KBM-7 (cell line): ENCODE measurements at regions not wholly inside any gene's neighbourhood (a gene's known extent, or its start where the extent isn't known, plus 50 kb on each side); places are given as distances from the start of the nearest gene placed in this dataset.

Source experiments
- DNase-seq: peaks from one replicate; pipeline ENCODE4 v3.0.0-alpha.2; 2015
- in situ Hi-C: fragments of 300-500 bp; cut with MboI; formaldehyde crosslinking; loops from 2 replicates; pipeline ENCODE4 v1.14.3; 2020; ENCODE audit warnings: low sequenced_read_pairs, low pct_unique_long_range_greater_than_20kb, mixed read lengths

DNA sequence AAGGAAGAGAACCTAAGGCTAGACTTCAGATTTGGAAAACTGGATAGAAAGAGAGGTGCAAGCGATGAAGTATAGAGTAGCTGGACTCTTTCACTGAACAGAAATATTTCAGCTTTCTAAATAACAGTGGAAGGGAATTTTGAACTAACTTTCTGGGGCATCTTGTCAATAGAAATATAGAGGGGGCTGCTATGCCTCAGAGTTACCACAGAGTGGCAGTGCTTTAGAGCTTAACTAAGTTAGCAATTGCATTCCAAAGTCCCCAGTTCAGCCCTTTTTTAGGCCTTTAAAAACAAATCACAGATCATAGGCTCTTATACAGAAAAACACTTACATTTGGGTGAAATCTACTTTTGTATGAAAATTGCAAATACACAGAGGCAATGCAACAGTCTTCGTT, 154.2 kb upstream of the CDH8 start:
- no peak for DNase-seq
- in situ Hi-C loops: no loop called here

DNA sequence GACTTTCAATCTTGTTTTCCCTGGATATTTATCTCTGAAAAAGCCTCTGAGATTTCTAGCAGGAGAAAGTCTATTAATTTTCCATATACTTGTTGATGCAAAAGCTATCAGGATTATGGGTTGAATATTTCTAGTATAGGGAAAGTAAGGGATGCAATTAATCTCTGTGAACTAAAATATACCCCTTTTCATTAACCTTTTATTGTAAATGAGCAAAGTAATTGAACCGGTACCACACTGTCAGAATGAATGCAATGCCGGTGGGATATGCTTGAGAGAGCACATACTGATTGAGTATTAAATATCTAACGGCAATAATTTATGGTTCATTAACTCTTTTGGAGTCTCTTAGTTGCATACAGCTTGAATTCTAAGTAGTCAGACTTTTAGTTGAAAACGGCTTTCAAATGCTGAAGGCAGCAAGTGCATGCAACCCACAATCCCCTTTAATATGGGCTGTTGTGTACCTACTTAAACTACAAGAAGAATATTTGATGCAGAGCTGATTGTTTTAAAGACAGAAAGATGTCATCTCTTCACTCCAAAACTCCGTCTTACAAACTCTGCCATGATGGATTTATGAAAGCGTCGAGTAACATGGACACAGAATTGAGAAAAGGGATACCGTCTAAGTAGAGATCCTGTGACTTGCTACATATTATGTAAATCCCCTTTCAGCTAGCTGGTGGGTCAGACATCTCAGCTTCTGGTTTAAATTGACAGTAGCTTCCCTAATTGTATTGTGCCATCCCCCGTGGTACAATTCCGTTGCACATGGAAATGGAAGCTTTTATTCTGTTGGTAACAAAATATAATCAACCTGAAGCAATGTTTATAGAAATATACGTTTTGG, 141.3 kb upstream of the CDH8 start:
- in situ Hi-C loops: no loop called here
- no peak for DNase-seq

DNA sequence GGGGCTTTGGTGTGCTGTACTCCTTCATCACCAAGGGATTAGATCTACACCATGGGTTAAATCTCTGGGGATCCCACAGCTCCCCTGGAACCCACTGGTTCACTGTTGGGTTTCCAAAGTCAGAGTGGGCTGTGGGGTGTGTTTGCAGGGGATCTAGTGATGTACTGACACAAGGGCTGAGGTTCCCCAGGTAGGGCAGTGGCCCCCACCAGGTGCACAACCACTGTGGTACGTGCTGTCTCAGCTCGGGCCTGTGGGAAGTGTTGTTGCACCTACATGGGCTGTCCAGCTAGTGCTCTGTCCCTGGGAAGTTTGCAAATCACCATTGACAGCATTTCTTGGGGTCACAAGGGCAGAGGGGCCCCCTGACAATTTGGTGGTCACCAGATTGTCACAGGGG, 134.4 kb upstream of the CDH8 start:
- DNase-seq: no peak
- in situ Hi-C loops: no loop called here

DNA sequence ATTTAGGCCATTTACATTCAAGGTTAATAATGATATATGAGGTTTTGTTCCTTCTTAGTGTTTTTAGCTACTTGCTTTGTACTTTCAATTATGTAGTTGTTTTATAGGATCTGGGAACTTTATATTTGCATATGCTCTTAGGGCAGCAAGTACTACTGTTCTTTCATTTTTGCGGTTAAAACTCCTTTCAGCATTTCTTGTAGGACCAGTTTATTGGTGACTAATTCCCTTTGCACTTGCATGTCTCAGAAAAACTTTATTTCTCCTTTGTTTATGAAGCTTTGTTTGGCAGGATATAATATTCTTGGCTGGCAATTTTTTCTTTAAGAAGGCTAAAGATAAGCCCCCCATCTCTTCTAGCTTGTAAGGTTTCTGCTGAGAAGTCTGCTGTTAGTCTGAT, 131.3 kb upstream of the CDH8 start:
- DNase-seq: no peak
- in situ Hi-C loops: no loop called here

DNA sequence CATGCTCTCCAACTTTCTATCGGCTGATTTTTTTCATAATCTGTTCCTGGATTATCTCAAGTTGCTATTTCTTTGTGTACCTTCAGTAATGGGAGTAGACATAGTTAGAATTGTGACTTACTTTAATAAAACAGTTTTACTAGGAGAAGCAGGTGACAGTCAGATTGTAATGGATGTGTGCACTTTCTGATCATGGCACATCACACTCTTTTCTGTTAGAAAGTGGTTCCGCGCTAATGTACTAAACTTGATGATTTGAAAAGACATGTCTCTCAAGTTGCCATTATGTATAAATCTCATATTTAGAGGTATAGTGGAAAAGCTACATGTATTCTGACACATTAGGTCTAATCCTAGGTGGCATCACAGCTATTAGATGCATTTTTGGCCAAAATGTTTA, 121.3 kb upstream of the CDH8 start:
- in situ Hi-C loops: no loop called here

DNA sequence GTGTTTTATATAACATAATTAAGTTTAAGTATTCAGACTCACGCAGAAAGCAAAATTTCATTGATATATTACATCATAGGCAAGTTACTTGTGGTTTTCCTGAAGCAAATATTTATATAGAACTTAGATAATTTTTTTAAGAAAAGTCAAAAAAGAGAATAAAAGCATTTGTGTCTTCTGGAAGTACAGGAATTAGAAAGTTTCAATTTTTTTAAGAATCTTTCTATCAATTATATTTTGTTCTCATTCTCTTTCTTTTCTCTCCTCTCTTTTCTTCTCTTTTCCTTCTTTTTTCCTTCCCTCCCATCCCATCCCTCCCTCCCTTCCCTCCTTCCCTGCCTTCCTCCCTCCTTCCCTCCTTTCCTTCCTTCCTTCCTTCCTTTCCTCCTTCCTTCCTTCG, 120.7 kb upstream of the CDH8 start:
- no peak for DNase-seq
- in situ Hi-C loops: no loop called here

More for the DNA sequence above, 121.3 kb upstream of the CDH8 start:
- DNase-seq: no peak

DNA sequence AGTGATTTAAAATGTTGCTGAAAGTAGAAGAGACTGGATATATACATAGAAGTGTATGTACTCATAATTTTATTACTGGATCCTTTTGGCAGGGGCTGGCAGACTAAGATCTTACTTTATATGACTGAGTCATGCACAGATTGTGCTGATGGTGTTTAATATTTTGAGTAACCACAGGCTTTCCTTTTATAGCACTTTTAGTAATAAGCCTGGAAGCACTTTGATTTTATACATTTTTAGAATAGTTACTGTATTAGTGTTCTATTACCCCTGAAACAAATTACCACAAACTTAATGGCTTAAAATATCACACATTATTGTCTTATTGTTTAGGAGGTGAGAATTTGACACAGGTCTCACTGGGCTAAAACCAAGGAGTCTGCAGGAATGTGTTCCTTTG, 113.4 kb upstream of the CDH8 start:
- DNase-seq: no peak
- in situ Hi-C loops: no loop called here

DNA sequence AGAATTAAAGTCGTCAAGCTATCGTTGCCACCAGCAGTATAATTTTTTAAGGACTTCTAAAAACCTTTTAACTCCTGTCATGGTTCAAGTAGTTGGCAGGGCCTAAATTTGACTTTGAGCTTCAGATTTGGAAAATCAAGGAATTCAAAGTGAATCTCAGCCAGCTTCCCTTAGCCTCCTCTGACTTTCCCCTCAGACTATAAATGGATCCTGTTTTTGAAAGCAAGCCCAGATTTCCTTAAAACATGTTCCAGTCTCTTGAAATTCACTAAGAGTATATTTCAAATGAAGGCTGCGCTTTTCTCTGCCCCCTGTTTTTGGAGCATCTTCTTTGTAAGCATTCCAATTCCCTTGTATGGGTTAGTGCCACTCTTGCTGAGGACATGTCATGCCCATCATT, 101.8 kb upstream of the CDH8 start:
- DNase-seq: no peak
- in situ Hi-C loops: no loop called here

DNA sequence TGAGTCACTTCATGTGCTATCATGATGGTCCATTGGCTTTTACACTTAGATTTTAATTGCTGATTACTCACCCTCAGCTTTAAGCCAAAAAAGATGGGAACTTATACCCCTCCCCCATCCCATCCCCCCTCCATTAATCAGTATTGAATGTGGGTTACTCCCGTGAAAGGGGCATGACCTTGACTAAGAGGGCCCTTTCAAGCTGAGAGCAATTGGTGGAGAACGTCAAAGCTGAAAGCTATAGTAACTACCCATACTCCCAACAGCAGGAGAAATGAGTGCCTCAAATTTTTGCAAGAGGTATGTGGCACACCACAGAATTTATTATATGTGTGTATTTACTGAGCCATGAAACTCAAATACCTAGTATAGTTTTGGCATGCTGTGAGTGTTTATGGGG, 99.7 kb upstream of the CDH8 start:
- in situ Hi-C loops: no loop called here
- DNase-seq: no peak

DNA sequence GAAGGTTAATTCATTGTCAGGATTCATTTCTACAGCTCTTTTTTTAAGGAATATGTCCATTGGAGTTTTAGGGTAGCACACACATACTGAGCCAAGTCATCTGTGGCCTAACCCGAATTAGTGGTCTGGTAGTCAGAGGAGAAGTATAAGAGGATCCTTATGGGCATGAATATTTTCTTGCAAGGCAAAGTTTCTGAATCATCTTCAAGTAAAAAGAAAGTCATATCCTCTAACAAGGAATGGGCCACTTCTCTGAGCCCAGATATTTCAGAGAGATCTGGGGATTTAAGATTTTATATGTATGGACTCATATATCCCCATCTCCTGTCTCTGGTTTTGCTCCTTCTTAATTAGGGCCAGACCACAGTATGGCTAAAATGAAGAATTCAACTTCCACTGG, 99.2 kb upstream of the CDH8 start:
- DNase-seq: no peak
- in situ Hi-C loops: no loop called here

DNA sequence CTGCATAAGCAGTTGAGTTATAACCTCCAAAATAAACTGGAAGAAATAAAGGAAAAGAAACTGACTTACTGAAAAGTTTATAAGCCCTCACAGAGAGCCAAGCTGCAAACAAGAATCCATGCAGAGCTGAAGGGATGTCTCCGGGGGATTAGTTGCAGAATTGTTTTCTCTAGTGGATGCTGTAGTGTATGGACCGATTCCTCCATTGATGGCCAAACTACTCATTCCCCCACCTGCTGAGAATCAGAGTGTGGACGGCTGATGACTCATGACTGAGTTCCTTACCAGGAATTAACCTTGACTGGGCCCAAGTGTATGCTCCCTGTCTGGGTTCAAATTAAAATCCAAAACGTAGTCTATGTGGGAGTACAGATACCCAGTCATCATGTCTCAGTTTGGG, 93.9 kb upstream of the CDH8 start:
- DNase-seq: no peak
- in situ Hi-C loops: no loop called here

DNA sequence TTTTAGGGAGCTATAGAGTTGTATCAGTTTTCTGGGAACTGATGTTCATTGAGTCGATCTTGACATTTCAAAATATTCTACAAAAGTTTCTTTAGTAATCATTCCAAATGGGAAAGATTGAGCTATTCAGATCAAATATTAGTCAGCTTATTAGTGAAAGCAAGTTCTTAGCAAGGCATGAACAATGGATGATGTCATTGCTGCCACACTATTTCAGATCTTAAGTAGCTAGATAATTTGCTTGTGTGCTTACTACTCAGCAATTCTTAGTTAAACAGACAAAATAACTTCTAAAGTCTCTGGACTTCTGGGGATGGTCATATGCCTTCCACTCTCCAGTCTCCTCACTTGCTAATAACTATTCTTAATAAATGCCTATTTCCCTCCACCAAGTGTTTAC, 69.0 kb upstream of the CDH8 start:
- no peak for DNase-seq
- in situ Hi-C loops: no loop called here

DNA sequence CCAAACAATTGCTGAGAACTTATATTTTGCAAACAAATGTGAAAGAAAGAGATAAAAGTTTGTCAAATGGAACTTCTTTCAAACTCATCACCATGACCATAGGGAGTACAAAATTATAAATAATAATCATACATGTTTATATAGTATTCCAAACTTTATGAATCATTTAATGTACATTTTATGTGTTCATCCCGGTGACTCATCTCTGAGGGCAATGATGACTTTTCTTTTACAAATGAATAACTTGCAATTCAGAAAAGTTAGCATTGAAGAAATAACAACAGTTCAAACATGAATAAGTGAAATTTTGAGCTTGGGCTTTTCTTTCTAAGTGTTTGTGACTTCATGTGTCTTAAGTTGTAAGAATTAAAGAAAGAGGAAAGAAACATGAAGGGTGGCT, 66.3 kb upstream of the CDH8 start:
- in situ Hi-C loops: no loop called here
- DNase-seq: no peak

DNA sequence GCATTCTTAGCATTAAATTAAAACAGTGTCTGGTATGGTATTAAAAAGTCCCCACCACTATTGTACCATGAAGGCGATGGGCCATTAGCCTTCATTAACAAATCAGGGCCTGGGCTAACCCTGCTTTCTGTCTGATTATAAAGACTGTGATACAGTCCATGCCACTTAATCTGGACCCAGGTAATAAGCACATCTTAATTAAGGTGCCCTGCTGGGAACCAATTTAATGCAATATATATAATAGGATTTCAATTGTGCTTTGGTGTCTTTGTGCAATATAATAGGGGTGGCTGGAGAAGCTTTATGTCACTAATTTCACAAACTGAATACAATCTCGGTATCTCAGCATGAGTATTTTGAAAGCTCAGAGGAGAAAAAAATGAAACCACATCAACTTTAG, 64.4 kb upstream of the CDH8 start:
- no peak for DNase-seq
- in situ Hi-C loops: no loop called here

DNA sequence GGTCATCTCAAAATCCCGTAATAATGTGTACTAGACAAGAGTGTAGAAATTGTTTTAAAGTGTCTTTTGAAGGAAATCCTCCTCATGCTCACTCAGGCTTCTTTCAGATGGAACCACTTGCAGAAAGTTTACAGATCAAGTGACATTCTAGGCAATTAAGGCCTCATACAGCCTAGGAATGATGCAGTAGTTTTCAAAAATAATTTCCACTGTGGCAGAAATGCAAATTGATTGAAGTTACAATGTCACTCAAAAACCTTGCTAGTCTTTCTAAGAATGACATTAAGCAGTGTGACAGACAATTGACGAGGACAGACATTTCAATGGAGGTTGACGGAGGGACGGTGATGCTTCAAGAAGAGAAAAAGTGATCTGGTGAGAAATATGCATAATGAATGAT, 53.5 kb upstream of the CDH8 start:
- in situ Hi-C loops: no loop called here
- DNase-seq: no peak

DNA sequence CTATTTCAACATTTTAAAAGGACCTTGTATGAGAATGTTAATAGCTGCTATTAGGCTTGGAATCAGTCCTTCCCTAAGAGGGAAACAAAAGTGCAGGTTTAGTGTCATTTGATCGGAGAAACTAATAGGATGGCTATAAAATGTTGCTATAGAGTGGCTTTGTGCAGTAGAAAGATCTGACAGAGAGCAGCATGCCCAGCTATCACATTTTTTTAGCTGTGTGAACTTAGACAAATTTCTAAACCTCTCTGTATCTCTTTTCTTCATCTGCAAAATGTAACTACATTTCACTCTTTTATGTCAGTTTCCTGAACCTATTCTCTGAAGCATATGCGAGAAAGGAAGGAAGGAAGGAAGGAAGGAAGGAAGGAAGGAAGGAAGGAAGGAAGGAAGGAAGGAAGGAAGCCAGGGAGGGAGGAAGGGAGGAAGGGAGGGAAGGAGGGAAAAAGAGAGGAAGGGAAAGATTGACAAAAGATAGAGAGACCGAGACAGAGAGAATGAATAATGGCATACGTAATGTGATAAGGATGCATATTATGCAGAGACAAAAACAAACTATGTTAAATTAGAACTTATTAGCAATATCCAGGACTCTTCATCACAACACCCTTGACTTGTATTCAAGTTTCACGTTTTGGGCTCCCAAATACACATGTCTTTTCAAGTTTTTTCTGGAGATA, 52.6 kb upstream of the CDH8 start:
- no peak for DNase-seq
- in situ Hi-C loops: no loop called here
